Lower leg skin (tissue), 3 donors: ENCODE measurements at regions not wholly inside any gene's neighbourhood (a gene's known extent, or its start where the extent isn't known, plus 50 kb on each side); places are given as distances from the start of the nearest gene placed in this dataset.

Source experiments
- CTCF ChIP-seq, 3 donors: fragments of 450-650 bp; IDR thresholded peaks; one replicate each; pipeline ENCODE4 v1.5.1; 2016; ENCODE audit warnings: antibody characterized with exemption in 3 of 3, mild to moderate bottlenecking in 3 of 3, moderate library complexity in 2 of 3
- POLR2A ChIP-seq, 2 donors: fragments of 450-650 bp; IDR thresholded peaks; one replicate each; pipeline ENCODE4 v1.6.1; 2016 to 2017; ENCODE audit warnings: antibody characterized with exemption in 2 of 2, mild to moderate bottlenecking in 1 of 2, moderate library complexity in 1 of 2

- TF ChIP-seq CTCF (IDR thresholded peaks at IDR 0.05), result no peak
- no peak for TF ChIP-seq POLR2A (IDR thresholded peaks at IDR 0.05)
Measured at GRCh38 chr1:201653233-201653632, 114.3 kb downstream of the NAV1 start.
